PC-3 (cell line): ENCODE measurements at regions not wholly inside any gene's neighbourhood (a gene's known extent, or its start where the extent isn't known, plus 50 kb on each side); places are given as distances from the start of the nearest gene placed in this dataset.

Experiments used
- ATAC-seq: fragments of 200-7000 bp; cut with Tn5 transposase; 2 replicates; pipeline ENCODE4 v1.9.1; 2020; ENCODE audit warnings: mild to moderate bottlenecking, moderate library complexity
- BruUV-seq: library from RNA; stranded (reverse); fragments of 400-500 nt; replicated peaks from 2 replicates; lab custom pipeline; 2021; lab: Mats Ljungman, UMichigan
- CTCF ChIA-PET: fragments of 300-600 bp; sonication (Branson Sonifier 250); formaldehyde crosslinking; loops from one replicate; lab custom pipeline; 2022; ENCODE audit warnings: antibody characterized with exemption; lab: Charles Lee
- POLR2A ChIA-PET: fragments of 300-600 bp; sonication (Branson Sonifier 250); formaldehyde crosslinking; loops from one replicate; lab custom pipeline; 2022; ENCODE audit warnings: antibody characterized with exemption; ENCODE audit not compliant: unreplicated experiment; lab: Charles Lee
- DNase-seq: peaks from one replicate; pipeline ENCODE4 v3.0.0-alpha.2; 2015
- H2AFZ ChIP-seq: fragments of 300-600 bp; sonication (generic); 2 replicates; pipeline ENCODE4 v1.6.0; 2016; ENCODE audit warnings: antibody characterized with exemption, low read length
- H3F3A ChIP-seq: fragments of 300-600 bp; sonication (generic); one replicate; pipeline ENCODE4 v1.6.0; 2017; ENCODE audit warnings: antibody characterized with exemption, low read length, control low read depth, mild to moderate bottlenecking; ENCODE audit not compliant: unreplicated experiment
- H3K27ac ChIP-seq: fragments of 300-600 bp; sonication (generic); 2 replicates; pipeline ENCODE4 v1.5.1; 2016; ENCODE audit warnings: mild to moderate bottlenecking, low read length
- H3K27me3 ChIP-seq: fragments of 300-600 bp; sonication (generic); 2 replicates; pipeline ENCODE4 v1.6.1; 2016; ENCODE audit warnings: low read length, mixed read lengths
- H3K36me3 ChIP-seq: fragments of 300-600 bp; sonication (generic); 2 replicates; pipeline ENCODE4 v1.6.1; 2016; ENCODE audit warnings: low read depth, mixed run types, low read length, mixed read lengths
- H3K4me1 ChIP-seq: fragments of 300-600 bp; sonication (generic); 2 replicates; pipeline ENCODE4 v1.5.1; 2016; ENCODE audit warnings: low read length; ENCODE audit not compliant: insufficient read depth
- H3K4me2 ChIP-seq: fragments of 300-600 bp; sonication (generic); 2 replicates; pipeline ENCODE4 v1.6.0; 2016; ENCODE audit warnings: low read length
- H3K4me3 ChIP-seq: fragments of 300-600 bp; sonication (generic); 2 replicates; pipeline ENCODE4 v1.5.1; 2016; ENCODE audit warnings: mild to moderate bottlenecking, low read length, mixed read lengths
- H3K79me2 ChIP-seq: fragments of 300-600 bp; sonication (generic); 2 replicates; pipeline ENCODE4 v1.6.1; 2017; ENCODE audit warnings: low read length, mixed read lengths
- H3K9ac ChIP-seq: fragments of 300-600 bp; sonication (generic); 2 replicates; pipeline ENCODE4 v1.6.0; 2016; ENCODE audit warnings: mild to moderate bottlenecking, low read length
- H3K9me2 ChIP-seq: fragments of 300-600 bp; sonication (generic); replicated peaks from 2 replicates; pipeline ENCODE4 v1.6.1; 2016; ENCODE audit warnings: mixed run types, low read length, mixed read lengths
- H3K9me3 ChIP-seq: fragments of 300-600 bp; sonication (generic); 2 replicates; pipeline ENCODE4 v1.6.1; 2016; ENCODE audit warnings: low read length, mixed read lengths
- H4K20me1 ChIP-seq: fragments of 300-600 bp; sonication (generic); 2 replicates; pipeline ENCODE4 v1.6.1; 2016; ENCODE audit warnings: low read length, mixed read lengths
- EZH2 ChIP-seq: fragments of 300-600 bp; sonication (generic); IDR thresholded peaks from one replicate; pipeline ENCODE4 v1.6.1; 2017; ENCODE audit warnings: antibody characterized with exemption, mild to moderate bottlenecking, low read length; ENCODE audit not compliant: unreplicated experiment
- EZH2phosphoT487 ChIP-seq: fragments of 300-600 bp; sonication (generic); IDR thresholded peaks from 2 replicates; pipeline ENCODE4 v1.6.1; 2018; ENCODE audit warnings: mild to moderate bottlenecking, antibody characterized with exemption, low read length, borderline replicate concordance
- intact Hi-C: fragments of 100-400 bp; cut with micrococcal nuclease; formaldehyde crosslinking; loops from 2 replicates; pipeline ENCODE4 v1.9.0; 2023
- TF ChIP-seq, protein P1 (sequence below): fragments of 300-600 bp; sonication (generic); conservative IDR thresholded peaks from 2 replicates; pipeline ENCODE4 v1.5.1; 2017; ENCODE audit warnings: antibody characterized with exemption, low read depth, mild to moderate bottlenecking, low read length

DNA sequence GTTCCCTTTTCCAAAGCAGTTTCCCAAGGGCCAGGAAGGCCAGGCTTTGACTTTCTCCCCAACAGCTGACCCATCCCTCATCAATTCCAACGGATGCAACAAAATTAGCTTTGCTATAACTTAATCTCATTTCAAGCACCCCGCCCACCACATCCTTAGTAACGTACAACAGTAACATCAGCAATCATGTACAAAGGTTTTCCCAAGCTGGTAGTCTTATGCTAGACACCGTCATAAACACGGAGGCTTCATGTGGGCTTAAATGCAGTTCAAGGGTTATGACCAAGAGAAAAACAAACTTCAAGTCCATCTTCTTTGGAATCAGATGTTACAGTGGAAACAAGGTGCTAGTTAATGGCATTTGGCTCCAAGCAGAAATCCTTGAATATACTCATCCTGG, 66.6 kb downstream of the EOMES start:
- intact Hi-C loops: no loop called here
- H2AFZ ChIP-seq: no peak overlapping the region
- peaks cover 10% of the 10 kb centered on the region for H3K4me1 ChIP-seq
- ATAC-seq (no peak), DNase-seq (no peak)
- CTCF ChIA-PET: no interaction called here
- H3K27ac ChIP-seq: no peak overlapping the region
- no peak overlapping the region for H3K4me2 ChIP-seq
- H3K79me2 ChIP-seq: no peaks in the 10 kb centered on the region
- H3K9me3 ChIP-seq: no peaks in the 10 kb centered on the region
- no peak overlapping the region for H3K4me3 ChIP-seq
- no peaks in the 10 kb centered on the region for H3K9me2 ChIP-seq
- H3F3A ChIP-seq: no peaks in the 10 kb centered on the region
- H3K36me3 ChIP-seq: no peaks in the 10 kb centered on the region
- no peaks in the 10 kb centered on the region for H3K27me3 ChIP-seq
- no peaks in the 10 kb centered on the region for H4K20me1 ChIP-seq
- BruUV-seq: no TSS peak
- H3K9ac ChIP-seq: no peak overlapping the region
- POLR2A ChIA-PET: no interaction called here
- TF ChIP-seq, protein P1, sequence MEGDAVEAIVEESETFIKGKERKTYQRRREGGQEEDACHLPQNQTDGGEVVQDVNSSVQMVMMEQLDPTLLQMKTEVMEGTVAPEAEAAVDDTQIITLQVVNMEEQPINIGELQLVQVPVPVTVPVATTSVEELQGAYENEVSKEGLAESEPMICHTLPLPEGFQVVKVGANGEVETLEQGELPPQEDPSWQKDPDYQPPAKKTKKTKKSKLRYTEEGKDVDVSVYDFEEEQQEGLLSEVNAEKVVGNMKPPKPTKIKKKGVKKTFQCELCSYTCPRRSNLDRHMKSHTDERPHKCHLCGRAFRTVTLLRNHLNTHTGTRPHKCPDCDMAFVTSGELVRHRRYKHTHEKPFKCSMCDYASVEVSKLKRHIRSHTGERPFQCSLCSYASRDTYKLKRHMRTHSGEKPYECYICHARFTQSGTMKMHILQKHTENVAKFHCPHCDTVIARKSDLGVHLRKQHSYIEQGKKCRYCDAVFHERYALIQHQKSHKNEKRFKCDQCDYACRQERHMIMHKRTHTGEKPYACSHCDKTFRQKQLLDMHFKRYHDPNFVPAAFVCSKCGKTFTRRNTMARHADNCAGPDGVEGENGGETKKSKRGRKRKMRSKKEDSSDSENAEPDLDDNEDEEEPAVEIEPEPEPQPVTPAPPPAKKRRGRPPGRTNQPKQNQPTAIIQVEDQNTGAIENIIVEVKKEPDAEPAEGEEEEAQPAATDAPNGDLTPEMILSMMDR: no peak
- TF ChIP-seq EZH2phosphoT487 (no peak), EZH2 (no peak)

GRCh38 chr3:27653803-27654558, 68.1 kb downstream of the EOMES start:
- Histone ChIP-seq H3K9me2 (no peaks in the 10 kb centered on the region), H3K4me2 (no peak overlapping the region), H3K27ac (no peak overlapping the region), H3K36me3 (no peaks in the 10 kb centered on the region), H3K9me3 (no peaks in the 10 kb centered on the region), H4K20me1 (no peaks in the 10 kb centered on the region), H3K4me1 (peaks cover 10% of the 10 kb centered on the region), H3K27me3 (no peaks in the 10 kb centered on the region), H3K9ac (no peak overlapping the region), H2AFZ (no peak overlapping the region), H3K79me2 (no peaks in the 10 kb centered on the region), H3F3A (no peaks in the 10 kb centered on the region), H3K4me3 (no peak overlapping the region)
- TF ChIP-seq EZH2phosphoT487: no peak
- no peak for TF ChIP-seq EZH2
- DNase-seq: no peak
- BruUV-seq: no TSS peak
- ChIA-PET CTCF (no interaction called here), POLR2A (no interaction called here)
- intact Hi-C loops: no loop called here
- no peak for ATAC-seq

DNA sequence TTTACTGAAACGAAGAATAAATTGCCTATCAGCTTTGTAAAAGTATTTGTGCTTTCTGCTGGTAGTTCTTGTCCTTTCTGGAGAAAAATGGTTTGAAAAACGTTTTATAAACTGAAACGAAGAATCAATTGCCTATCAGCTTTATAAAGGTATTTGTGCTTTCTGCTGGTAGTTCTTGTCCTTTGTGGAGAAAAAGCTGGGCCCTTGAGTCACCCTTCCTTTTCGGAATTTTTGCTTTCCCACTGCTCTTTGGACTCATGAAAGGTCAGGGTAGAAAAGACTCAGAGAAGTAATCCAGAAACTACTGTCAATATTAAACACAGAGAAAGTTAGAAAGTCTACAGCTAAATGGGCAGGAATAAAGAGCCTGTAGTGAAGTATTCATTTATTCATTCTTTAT, 72.8 kb downstream of the EOMES start:
- Histone ChIP-seq H3F3A (no peaks in the 10 kb centered on the region), H3K27ac (no peak overlapping the region), H3K9ac (no peak overlapping the region), H3K27me3 (no peaks in the 10 kb centered on the region), H3K4me2 (no peak overlapping the region), H3K4me1 (peaks cover 9% of the 10 kb centered on the region; the same call in 1 of the 2 replicates), H3K36me3 (no peaks in the 10 kb centered on the region), H3K9me3 (no peaks in the 10 kb centered on the region), H3K79me2 (no peaks in the 10 kb centered on the region), H2AFZ (no peak overlapping the region), H3K9me2 (no peaks in the 10 kb centered on the region), H4K20me1 (no peaks in the 10 kb centered on the region), H3K4me3 (no peak overlapping the region)
- ChIA-PET CTCF (no interaction called here), POLR2A (no interaction called here)
- no TSS peak for BruUV-seq
- TF ChIP-seq EZH2phosphoT487: no peak
- TF ChIP-seq, protein P1: no peak
- no peak for TF ChIP-seq EZH2
- intact Hi-C loops: no loop called here
- DNase-seq (no peak), ATAC-seq (no peak)
